K562 (cell line): ENCODE measurements at regions not wholly inside any gene's neighbourhood (a gene's known extent, or its start where the extent isn't known, plus 50 kb on each side); places are given as distances from the start of the nearest gene placed in this dataset.

ENCODE experiments used
- FOXJ3 ChIP-seq: sonication (generic); formaldehyde crosslinking; IDR thresholded peaks from 2 replicates; pipeline ENCODE4 v1.4.0; 2020; ENCODE audit warnings: mild to moderate bottlenecking, missing genetic modification reagents
- SMARCB1 ChIP-seq: IDR thresholded peaks from 2 replicates; pipeline ENCODE4 v1.6.1; 2011; ENCODE audit warnings: improper control_type of control experiment, low read depth; ENCODE audit not compliant: insufficient read length
- TBP ChIP-seq: optimal IDR thresholded peaks from 2 replicates; pipeline ENCODE3; 2011; ENCODE audit warnings: low read depth, low read length, improper control_type of control experiment
- ZNF212 ChIP-seq: fragments of 450-650 bp; formaldehyde crosslinking; IDR thresholded peaks from 2 replicates; pipeline ENCODE4 v1.4.0; 2020; ENCODE audit warnings: mild to moderate bottlenecking
- TF ChIP-seq, protein P1 (sequence below): fragments of 150-350 bp; conservative IDR thresholded peaks from 2 replicates; pipeline ENCODE4 v1.6.1; 2014; ENCODE audit warnings: low read length
- TF ChIP-seq, protein P2 (sequence below), 3 experiments: fragments of 200-800 bp in 1 of 3; sonication (Bioruptor generic) in 1 of 3; sonication (generic) in 1 of 3; formaldehyde crosslinking in 1 of 3; IDR thresholded peaks; 2 replicates each; pipeline versions ENCODE4 v1.6.1 to v1.8.0; 2016 to 2022; ENCODE audit warnings: mild to moderate bottlenecking in 2 of 3, missing compliant biosample characterization in 2 of 3, missing genetic modification characterization in 2 of 3, missing genetic modification reagents in 1 of 3
- TF ChIP-seq, protein P3 (sequence below): IDR thresholded peaks from 2 replicates; pipeline ENCODE4 v1.6.1; 2014; ENCODE audit warnings: antibody characterized with exemption

DNA sequence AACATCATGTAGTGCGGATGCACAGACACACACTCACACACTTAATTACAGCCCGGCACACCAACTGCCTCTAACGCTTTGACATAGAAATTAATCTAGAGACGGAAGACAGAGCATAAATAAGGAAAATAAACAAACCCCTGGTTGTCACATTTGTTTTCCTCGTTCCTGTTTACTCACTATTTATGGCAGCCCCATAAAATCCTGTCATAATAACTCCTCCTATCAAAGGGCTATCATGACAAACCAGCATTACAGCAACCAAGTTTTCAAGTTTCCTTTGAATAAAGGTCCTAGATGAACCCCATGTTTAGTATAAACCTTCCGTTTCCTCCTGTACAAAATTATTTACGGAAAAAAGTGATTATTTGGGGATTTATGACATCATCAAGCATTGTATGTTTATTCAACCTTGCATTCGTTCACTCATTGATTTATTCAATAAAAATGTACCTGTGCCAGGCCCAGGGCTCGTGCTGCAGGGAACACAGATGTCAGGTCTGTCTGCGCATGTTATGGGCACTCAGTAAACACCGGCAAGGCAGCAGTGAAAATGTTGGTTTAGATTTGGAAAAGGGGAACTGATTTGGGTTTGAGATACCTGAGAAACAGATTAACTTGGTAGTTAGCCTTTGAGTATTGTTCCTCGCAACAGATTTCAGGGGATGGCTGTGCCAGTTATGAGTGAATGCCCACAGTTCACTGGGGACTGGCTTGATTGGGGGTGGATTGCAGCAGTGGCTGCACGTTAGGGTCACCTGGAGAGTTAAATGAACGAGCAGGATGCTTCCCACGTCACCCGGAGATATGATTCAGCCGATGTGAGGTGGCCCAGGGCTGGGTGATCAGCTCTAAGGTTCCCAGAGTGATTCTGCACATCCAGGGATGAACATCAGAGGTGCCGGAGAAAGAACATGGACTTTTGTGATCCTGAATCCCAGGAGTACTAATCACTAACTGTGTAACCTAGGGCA is 295.3 kb upstream of the FOXQ1 start (continued):
- TF ChIP-seq, protein P1, sequence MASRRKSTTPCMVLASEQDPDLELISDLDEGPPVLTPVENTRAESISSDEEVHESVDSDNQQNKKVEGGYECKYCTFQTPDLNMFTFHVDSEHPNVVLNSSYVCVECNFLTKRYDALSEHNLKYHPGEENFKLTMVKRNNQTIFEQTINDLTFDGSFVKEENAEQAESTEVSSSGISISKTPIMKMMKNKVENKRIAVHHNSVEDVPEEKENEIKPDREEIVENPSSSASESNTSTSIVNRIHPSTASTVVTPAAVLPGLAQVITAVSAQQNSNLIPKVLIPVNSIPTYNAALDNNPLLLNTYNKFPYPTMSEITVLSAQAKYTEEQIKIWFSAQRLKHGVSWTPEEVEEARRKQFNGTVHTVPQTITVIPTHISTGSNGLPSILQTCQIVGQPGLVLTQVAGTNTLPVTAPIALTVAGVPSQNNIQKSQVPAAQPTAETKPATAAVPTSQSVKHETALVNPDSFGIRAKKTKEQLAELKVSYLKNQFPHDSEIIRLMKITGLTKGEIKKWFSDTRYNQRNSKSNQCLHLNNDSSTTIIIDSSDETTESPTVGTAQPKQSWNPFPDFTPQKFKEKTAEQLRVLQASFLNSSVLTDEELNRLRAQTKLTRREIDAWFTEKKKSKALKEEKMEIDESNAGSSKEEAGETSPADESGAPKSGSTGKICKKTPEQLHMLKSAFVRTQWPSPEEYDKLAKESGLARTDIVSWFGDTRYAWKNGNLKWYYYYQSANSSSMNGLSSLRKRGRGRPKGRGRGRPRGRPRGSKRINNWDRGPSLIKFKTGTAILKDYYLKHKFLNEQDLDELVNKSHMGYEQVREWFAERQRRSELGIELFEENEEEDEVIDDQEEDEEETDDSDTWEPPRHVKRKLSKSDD = no peak
- TF ChIP-seq, protein P2, sequence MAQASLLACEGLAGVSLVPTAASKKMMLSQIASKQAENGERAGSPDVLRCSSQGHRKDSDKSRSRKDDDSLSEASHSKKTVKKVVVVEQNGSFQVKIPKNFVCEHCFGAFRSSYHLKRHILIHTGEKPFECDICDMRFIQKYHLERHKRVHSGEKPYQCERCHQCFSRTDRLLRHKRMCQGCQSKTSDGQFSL (CRISPR knock-in tag; IDR thresholded peaks at IDR 0.05) = no peak
- TF ChIP-seq, protein P2 (tag; IDR thresholded peaks at IDR 0.05) = no peak
- TF ChIP-seq TBP (no peak), ZNF212 (CRISPR knock-in tag) (no peak), FOXJ3 (CRISPR knock-in tag) (no peak), SMARCB1 (no peak)
- TF ChIP-seq, protein P3, sequence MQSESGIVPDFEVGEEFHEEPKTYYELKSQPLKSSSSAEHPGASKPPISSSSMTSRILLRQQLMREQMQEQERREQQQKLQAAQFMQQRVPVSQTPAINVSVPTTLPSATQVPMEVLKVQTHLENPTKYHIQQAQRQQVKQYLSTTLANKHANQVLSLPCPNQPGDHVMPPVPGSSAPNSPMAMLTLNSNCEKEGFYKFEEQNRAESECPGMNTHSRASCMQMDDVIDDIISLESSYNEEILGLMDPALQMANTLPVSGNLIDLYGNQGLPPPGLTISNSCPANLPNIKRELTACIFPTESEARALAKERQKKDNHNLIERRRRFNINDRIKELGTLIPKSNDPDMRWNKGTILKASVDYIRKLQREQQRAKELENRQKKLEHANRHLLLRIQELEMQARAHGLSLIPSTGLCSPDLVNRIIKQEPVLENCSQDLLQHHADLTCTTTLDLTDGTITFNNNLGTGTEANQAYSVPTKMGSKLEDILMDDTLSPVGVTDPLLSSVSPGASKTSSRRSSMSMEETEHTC = no peak
- TF ChIP-seq, all 486 proteins: peak for 0
